ENCODE measurements at regions not wholly inside any gene's neighbourhood (a gene's known extent, or its start where the extent isn't known, plus 50 kb on each side); places are given as distances from the start of the nearest gene placed in this dataset.

DNA sequence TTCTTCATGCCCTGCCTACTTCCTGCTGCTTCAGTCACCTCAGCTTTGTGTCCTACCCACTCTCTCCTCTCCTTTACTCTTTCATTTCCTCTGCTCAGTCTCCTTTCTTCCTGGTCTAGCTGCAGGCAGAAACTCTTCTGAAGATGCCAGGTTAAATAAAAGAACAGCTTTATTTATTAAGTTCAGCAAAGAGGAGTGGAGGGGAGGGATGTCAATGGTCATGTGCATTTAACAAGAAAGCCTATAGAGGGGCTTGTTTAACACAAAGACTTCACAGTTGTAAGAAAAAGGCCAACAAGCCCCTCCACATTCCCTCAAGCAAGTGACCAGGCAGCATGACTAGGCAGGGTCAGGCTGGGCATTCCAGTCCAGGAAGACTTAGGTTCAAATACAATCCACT is 609.2 kb downstream of the INSC start:
- FAIRE-seq (no peak), DNase-seq (ENCODE audit: insufficient read length, low spot score) (no peak)

DNA sequence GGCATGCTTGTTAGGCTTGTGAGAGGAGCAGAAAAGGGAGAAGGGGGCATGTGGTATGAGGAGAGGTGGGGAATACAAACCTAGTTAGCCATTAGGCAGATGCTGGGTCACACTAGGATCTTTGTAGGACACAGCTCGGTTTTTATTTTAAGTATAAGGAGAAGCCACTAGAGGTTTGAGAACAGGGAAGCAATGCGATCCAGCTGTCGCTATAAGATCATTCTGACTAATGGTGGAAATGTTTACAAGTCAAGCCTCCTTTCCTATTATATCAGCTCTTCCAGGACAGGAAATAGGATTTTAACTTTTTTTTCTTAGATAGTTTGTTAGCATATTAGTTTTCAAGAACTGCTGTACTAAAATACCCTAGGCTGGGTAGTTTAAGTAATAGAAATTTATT is 609.9 kb downstream of the INSC start:
- FAIRE-seq, result no peak
- no peak for DNase-seq (ENCODE audit: insufficient read length, low spot score)

- FAIRE-seq, result no peak
- no peak for DNase-seq (ENCODE audit: insufficient read length, low spot score)
Measured at GRCh38 chr11:15725246-15725645, 610.5 kb downstream of the INSC start.

DNA sequence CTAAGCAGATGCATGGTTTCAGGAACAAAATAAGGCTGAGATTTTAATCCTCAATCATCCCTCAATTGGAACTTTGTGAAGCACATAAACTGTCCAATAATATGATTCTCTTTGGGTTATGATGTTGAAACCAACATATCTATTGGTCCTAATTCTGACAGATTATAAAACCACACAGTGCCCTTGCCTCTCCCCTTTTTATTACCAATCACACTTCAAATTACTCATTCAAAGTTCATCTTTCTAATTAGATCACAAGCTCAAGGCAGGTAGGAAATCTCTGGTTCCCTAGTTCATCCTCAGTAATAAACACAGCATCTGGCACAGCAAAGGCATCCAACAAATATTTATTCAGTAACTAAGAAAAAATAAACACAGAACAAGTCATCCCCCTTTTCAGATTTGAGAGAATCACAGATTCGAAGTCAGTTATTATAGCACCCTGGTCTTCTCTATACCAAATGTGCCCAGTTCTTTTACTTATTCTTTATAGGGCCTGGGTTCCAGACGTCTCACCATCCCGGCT is 611.6 kb downstream of the INSC start:
- no peak for DNase-seq (ENCODE audit: insufficient read length, low spot score)
- no peak for FAIRE-seq

- no peak for FAIRE-seq
- DNase-seq (ENCODE audit: insufficient read length, low spot score), result no peak
Measured at GRCh38 chr11:15726893-15727519, 612.3 kb downstream of the INSC start.

- DNase-seq (ENCODE audit: insufficient read length, low spot score), result no peak
- FAIRE-seq, result no peak
Measured at GRCh38 chr11:15727520-15727914, 612.8 kb downstream of the INSC start.

GRCh38 chr11:15728207-15728606 is 613.5 kb downstream of the INSC start:
- DNase-seq (ENCODE audit: insufficient read length, low spot score), result no peak
- no peak for FAIRE-seq

- FAIRE-seq (no peak), DNase-seq (ENCODE audit: insufficient read length, low spot score) (no peak)
Measured at GRCh38 chr11:15730263-15730994, 615.7 kb downstream of the INSC start.

DNA sequence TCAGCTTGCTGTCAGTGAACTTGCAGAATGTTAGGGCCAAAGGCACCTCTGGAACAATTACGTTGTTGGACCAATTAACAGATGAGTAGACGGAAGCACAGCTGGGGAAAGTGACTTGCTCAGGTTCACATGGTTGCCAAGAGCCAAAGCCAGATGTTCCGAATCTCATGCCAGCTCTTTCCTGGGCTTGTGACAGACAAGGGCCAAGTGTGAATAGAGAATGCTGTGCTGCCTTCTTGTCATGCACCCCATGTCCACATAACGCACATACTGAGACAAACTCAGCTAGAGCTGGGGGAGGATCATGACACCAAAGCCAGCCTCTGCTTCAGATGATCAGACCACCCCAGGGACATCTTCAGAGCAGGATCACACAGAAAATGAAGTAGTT is 616.3 kb downstream of the INSC start:
- FAIRE-seq, result no peak
- no peak for DNase-seq (ENCODE audit: insufficient read length, low spot score)

DNA sequence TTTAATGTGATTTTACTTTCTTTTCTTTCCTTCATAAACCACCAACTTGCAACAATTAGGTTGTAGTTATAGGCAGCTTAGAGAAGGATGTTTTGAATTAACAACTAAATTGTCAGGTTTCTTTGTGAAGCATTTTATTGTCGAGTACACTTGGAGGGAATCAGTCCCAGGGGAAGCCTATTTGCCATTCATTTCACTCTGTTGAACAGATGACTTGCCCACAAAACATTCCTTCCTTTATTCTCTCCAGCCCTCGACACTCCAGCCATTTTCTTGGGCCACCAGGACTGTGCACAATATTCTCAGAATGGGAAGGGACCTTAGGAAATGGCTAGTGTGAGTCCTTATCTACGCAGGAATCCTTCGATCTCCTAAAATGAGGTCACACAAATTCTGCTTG is 620.6 kb downstream of the SOX6 start:
- DNase-seq (ENCODE audit: insufficient read length, low spot score) (no peak), FAIRE-seq (no peak)

- no peak for DNase-seq (ENCODE audit: insufficient read length, low spot score)
- no peak for FAIRE-seq
Measured at GRCh38 chr11:15737320-15737719, 619.0 kb downstream of the SOX6 start.

- DNase-seq (ENCODE audit: insufficient read length, low spot score), result no peak
- FAIRE-seq, result no peak
Measured at GRCh38 chr11:15738931-15739330, 617.4 kb downstream of the SOX6 start.

DNA sequence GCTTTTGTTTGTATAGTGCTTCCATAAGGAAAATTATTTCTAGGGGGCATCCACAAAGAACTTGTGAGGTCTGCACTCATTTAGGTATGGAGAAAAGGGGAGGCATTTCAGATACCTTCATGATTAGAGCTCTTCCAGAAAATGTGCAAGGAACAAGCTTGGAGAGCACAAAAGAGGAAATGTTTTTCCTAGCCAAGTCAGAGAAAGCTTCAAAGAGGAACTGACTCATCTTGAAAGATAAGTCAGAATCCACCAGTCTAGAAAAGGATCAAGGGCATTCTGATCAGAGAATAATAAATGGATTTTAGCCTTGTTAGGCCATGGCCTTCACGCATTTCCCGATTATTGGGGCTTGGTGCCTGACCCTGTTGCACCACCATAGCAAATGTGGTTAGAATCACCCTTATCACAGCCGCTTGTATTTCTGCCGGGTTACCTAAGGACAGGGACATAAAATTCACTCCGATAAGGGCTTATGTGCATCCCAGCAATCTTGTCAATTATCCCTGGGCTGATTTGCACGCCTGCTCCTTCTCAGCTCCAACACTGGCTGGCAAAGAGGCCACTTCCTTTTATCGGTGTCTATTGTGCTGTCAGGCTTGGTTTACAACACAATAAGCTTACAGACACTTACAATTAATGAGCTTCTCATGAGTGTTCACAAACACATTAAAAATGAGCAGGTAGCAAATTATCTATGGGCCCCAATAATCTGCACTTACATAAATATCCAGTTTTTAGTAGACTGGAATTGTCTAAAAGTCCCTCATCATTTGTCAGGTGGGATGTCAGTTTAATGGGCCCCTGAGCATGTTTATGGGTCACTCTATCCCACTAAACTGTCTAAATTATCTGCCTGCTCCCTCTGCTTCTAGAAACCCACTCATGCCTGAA is 613.5 kb downstream of the SOX6 start:
- DNase-seq (ENCODE audit: insufficient read length, low spot score) (no peak), FAIRE-seq (no peak)

DNA sequence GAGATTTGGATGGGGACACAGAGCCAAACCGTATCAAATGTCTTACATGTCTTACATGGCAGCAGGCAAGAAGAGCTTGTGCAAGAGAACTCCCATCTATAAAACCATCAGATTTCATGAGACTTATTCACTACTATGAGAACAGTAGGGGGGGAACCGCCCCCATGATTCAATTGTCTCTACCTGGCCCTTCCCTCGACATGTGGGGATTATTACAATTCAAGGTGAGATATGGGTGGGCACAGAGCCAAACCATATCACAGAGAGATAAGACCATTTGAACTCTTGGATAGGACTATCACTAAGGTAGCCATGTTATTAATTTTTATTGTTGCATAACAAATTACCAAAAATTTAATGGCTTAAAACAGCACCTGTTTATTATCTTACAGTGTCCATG is 611.7 kb downstream of the SOX6 start:
- FAIRE-seq (no peak), DNase-seq (ENCODE audit: insufficient read length, low spot score) (no peak)

DNA sequence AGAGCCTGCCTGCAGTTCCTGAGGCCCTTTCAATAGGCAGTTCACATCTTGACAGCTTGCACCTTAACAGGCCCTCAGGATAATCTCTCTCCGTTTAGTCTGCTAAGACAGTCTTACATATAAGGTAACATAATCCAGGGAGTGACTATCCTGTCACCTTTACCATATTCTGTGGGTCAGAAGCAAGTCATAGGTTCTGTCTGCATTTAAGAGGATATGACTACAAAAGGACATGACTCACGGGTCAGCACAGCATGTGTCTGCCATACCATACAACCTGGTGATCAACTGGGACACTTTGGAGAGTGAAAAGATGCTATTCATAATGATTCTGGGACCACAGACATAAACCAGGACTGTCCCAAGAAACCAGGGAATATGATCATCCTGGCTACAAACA is 611.1 kb downstream of the SOX6 start:
- FAIRE-seq, result no peak

DNA sequence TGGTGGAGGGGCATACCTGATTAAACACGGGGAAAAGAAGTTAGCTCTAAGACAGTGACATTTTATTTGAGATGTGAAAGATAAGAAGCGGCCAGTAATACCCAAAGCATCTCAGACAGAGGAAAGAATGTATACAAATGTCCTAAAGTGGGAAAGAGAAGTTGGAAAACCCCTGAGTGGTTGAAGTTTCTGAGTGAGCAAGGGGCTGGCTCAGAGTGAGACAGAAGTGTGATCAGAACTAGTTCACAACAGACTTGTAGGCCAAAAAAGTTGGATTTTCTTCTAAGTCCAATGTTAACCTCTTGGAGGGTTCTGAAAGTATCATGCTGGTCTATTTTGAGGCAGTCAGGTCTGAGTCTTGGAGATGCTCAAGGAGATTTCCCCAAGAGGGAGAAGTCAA is 608.7 kb downstream of the SOX6 start:
- DNase-seq (ENCODE audit: insufficient read length, low spot score), result no peak
- no peak for FAIRE-seq

More for the DNA sequence above, 611.1 kb downstream of the SOX6 start:
- no peak for DNase-seq (ENCODE audit: insufficient read length, low spot score)

DNA sequence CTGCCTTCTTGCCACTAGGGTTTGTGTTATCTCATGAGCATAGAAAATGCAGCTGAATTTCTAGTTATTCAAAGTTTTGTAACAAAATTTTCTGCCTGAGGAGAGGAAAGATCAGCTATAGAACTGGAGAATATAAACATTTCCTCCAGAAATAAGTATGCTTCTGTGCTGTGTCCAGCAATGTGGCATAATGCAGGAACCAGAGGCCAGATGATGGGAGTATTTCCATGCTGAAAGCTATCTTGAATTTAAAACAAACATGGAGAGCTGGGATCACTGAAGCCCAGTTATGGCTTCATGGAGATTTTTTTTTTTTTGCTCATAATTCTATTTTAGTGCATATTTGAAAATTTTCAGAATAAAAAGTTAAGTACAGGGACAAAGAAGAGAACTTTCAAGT is 608.2 kb downstream of the SOX6 start:
- no peak for FAIRE-seq
- DNase-seq (ENCODE audit: insufficient read length, low spot score), result no peak

DNA sequence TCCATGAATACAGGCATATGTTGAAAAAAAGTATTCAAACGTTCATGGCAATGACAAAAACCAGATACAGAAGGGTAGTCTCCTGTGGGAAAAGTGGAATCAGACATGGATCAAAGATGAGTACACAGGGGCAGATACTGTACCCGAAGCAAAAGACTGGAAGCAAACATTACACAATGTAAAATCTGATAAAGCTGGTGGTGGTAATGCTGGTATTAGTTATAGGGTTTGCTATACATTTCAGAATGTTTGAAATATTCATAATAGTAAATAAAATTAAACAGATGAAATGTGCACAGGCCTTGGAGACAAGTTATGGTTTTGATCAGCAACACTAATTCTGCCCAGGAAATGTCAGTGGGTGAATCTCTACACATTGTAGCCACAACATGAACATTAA is 607.6 kb downstream of the SOX6 start:
- FAIRE-seq (no peak), DNase-seq (ENCODE audit: insufficient read length, low spot score) (no peak)

- no peak for FAIRE-seq
- no peak for DNase-seq (ENCODE audit: insufficient read length, low spot score)
Measured at GRCh38 chr11:15750535-15751308, 605.6 kb downstream of the SOX6 start.

- DNase-seq (ENCODE audit: insufficient read length, low spot score), result no peak
- FAIRE-seq, result no peak
Measured at GRCh38 chr11:15754221-15754620, 602.1 kb downstream of the SOX6 start.

All from GM19239 (cell line).